GM12891 (cell line): ENCODE measurements at regions not wholly inside any gene's neighbourhood (a gene's known extent, or its start where the extent isn't known, plus 50 kb on each side); places are given as distances from the start of the nearest gene placed in this dataset.

Experiments used
- POLR2A ChIP-seq: IDR thresholded peaks from 2 replicates; pipeline ENCODE4 v1.6.1; 2011; ENCODE audit warnings: low read depth, low read length, control low read depth
- POLR2AphosphoS5 ChIP-seq: IDR thresholded peaks from 2 replicates; pipeline ENCODE4 v1.6.1; 2011; ENCODE audit warnings: low read depth, low read length, control low read depth
- POU2F2 ChIP-seq: IDR thresholded peaks from 2 replicates; pipeline ENCODE4 v1.6.1; 2011; ENCODE audit warnings: low read depth, mild to moderate bottlenecking, control low read depth, low read length, moderate library complexity
- TAF1 ChIP-seq: IDR thresholded peaks from 2 replicates; pipeline ENCODE4 v1.6.1; 2011; ENCODE audit warnings: low read depth, low read length, control low read depth

GRCh38 chr4:100130491-100130890 is 59.8 kb downstream of the DDIT4L start:
- TF ChIP-seq POLR2A (no peak), POLR2AphosphoS5 (no peak), TAF1 (no peak), POU2F2 (no peak)
